GM12878 (cell line): ENCODE measurements at regions not wholly inside any gene's neighbourhood (a gene's known extent, or its start where the extent isn't known, plus 50 kb on each side); places are given as distances from the start of the nearest gene placed in this dataset.

Experiments
- ATAC-seq: fragments of 200-7000 bp; cut with Tn5 transposase; 3 replicates; pipeline ENCODE4 v1.9.1; 2020; ENCODE audit warnings: mild to moderate bottlenecking, moderate library complexity
- BruUV-seq: library from RNA; stranded (reverse); fragments of 400-500 nt; replicated peaks from 2 replicates; lab custom pipeline; 2021; lab: Mats Ljungman, UMichigan
- CTCF ChIA-PET: fragments of 300-600 bp; sonication (Branson Sonifier 250); formaldehyde crosslinking; extraction: SDS; loops from one replicate; lab custom pipeline; 2021; ENCODE audit warnings: inconsistent platforms; lab: Yijun Ruan, JAX
- POLR2A ChIA-PET: fragments of 350-600 bp; formaldehyde crosslinking; extraction: SDS; loops from one replicate; lab custom pipeline; 2021; ENCODE audit warnings: inconsistent platforms; lab: Charles Lee
- RAD21 ChIA-PET: fragments of 300-600 bp; sonication (Branson Sonifier 250); formaldehyde crosslinking; loops from one replicate; lab custom pipeline; 2023; ENCODE audit warnings: antibody characterized with exemption; ENCODE audit not compliant: unreplicated experiment; lab: Charles Lee
- SMC1A ChIA-PET: fragments of 300-600 bp; sonication (Branson Sonifier 250); formaldehyde crosslinking; loops from one replicate; lab custom pipeline; 2023; ENCODE audit not compliant: unreplicated experiment, uncharacterized antibody; lab: Charles Lee
- DNase-seq: peaks from one replicate; pipeline ENCODE4 v3.0.0-alpha.2; 2011; ENCODE audit warnings: low read depth, low spot score
- FAIRE-seq: peaks from 3 replicates; lab custom pipeline; 2011; peaks lifted over from hg19 to GRCh38; lab: Jason Lieb, UNC
- H2AFZ ChIP-seq: 2 replicates; pipeline ENCODE4 v1.6.0; 2011; ENCODE audit warnings: low read depth, low read length, control low read depth; ENCODE audit not compliant: control insufficient read depth
- H3K27ac ChIP-seq: 2 replicates; pipeline ENCODE4 v1.5.1; 2011; ENCODE audit warnings: control low read depth; ENCODE audit not compliant: control insufficient read depth, insufficient read depth
- H3K27me3 ChIP-seq, 2 experiments: replicated peaks in 1 of 2; 2 replicates each; pipeline versions ENCODE4 v1.6.0 to v1.6.1; 2011; ENCODE audit warnings: low read length in 1 of 2; ENCODE audit not compliant: control insufficient read depth in 2 of 2, insufficient read depth in 2 of 2
- H3K36me3 ChIP-seq, 2 experiments: 2 replicates each; pipeline ENCODE4 v1.5.1; 2011; ENCODE audit warnings: low read length in 1 of 2; ENCODE audit not compliant: control insufficient read depth in 2 of 2, insufficient read depth in 2 of 2
- H3K4me1 ChIP-seq: 2 replicates; pipeline ENCODE4 v1.6.1; 2011; ENCODE audit warnings: mild to moderate bottlenecking, low read length, moderate library complexity, mixed read lengths; ENCODE audit not compliant: control insufficient read depth, insufficient read depth
- H3K4me2 ChIP-seq: 2 replicates; pipeline ENCODE4 v1.6.0; 2011; ENCODE audit warnings: control low read depth; ENCODE audit not compliant: control insufficient read depth, insufficient read depth
- H3K4me3 ChIP-seq: fragments of 200-600 bp; sonication (generic); 2 replicates; pipeline ENCODE4 v1.5.1; 2016
- H3K79me2 ChIP-seq: 2 replicates; pipeline ENCODE4 v1.6.0; 2011; ENCODE audit warnings: low read length; ENCODE audit not compliant: control insufficient read depth, insufficient read depth
- H3K9ac ChIP-seq: 2 replicates; pipeline ENCODE4 v1.8.0; 2011; ENCODE audit warnings: low read length, control low read depth, mixed read lengths; ENCODE audit not compliant: control insufficient read depth, insufficient read depth
- H3K9me3 ChIP-seq: replicated peaks from 3 replicates; pipeline ENCODE4 v1.5.1; 2011; ENCODE audit warnings: mild to moderate bottlenecking, low read length; ENCODE audit not compliant: control insufficient read depth, insufficient read depth
- H4K20me1 ChIP-seq: 2 replicates; pipeline ENCODE4 v1.6.0; 2011; ENCODE audit not compliant: control insufficient read depth, insufficient read depth
- CEBPZ ChIP-seq: fragments of 150-350 bp; IDR thresholded peaks from 2 replicates; pipeline ENCODE4 v1.6.1; 2016; ENCODE audit warnings: low read depth, low read length
- ZNF687 ChIP-seq: fragments of 450-650 bp; IDR thresholded peaks from 2 replicates; pipeline ENCODE4 v1.6.1; 2017; ENCODE audit warnings: mild to moderate bottlenecking, moderate library complexity
- in situ Hi-C: fragments of 300-500 bp; cut with MboI; formaldehyde crosslinking; loops from 9 replicates; pipeline ENCODE4 v1.14.3; 2018; ENCODE audit warnings: mixed read lengths
- intact Hi-C: fragments of 100-400 bp; cut with micrococcal nuclease; formaldehyde crosslinking; loops from one replicate; pipeline ENCODE4 v1.14.2; 2022; ENCODE audit not compliant: unreplicated experiment

GRCh38 chr4:37014584-37014983 is 230.0 kb upstream of the NWD2 start:
- no TSS peak for BruUV-seq
- Histone ChIP-seq H3K9me3 (no peaks in the 10 kb centered on the region), H2AFZ (no peak overlapping the region), H4K20me1 (no peaks in the 10 kb centered on the region), H3K79me2 (no peaks in the 10 kb centered on the region), H3K9ac (no peak overlapping the region), H3K27me3 (no peaks in the 10 kb centered on the region), H3K27ac (no peak overlapping the region), H3K36me3 (no peaks in the 10 kb centered on the region), H3K4me3 (no peak overlapping the region), H3K4me1 (no peaks in the 10 kb centered on the region), H3K4me2 (no peak overlapping the region)
- POLR2A ChIA-PET = no interaction called here
- SMC1A ChIA-PET = no interaction called here
- no peak for TF ChIP-seq CEBPZ
- no peak for TF ChIP-seq ZNF687
- CTCF ChIA-PET = interaction anchor here (0.6 kb wide), 1 partner anchor 241 kb away, joined by 3 read pairs; no protein-coding TSS in a partner anchor
- in situ Hi-C loops (no loop called here), intact Hi-C loops (no loop called here)
- ATAC-seq (no peak), FAIRE-seq (no peak), DNase-seq (no peak)
- RAD21 ChIA-PET = no interaction called here
